SIG-M5 treated with dmso at 0.1 percent for 504 hours (cell line): ENCODE measurements at regions not wholly inside any gene's neighbourhood (a gene's known extent, or its start where the extent isn't known, plus 50 kb on each side); places are given as distances from the start of the nearest gene placed in this dataset.

Experiments
- DNase-seq: peaks from one replicate; lab custom pipeline; 2025; ENCODE audit not compliant: unreplicated experiment; lab: John Stamatoyannopoulos, UW

GRCh38 chr18:56042915-56043536, 455.0 kb upstream of the TCF4 start:
- DNase-seq: no peak

GRCh38 chr18:56038171-56039030, 450.4 kb upstream of the TCF4 start:
- DNase-seq: no peak

- no peak for DNase-seq
Observed at GRCh38 chr18:56036741-56037140, 448.7 kb upstream of the TCF4 start.

- DNase-seq: no peak
Observed at GRCh38 chr18:56035546-56035945, 447.6 kb upstream of the TCF4 start.

GRCh38 chr18:56034949-56035348, 447.0 kb upstream of the TCF4 start:
- DNase-seq: no peak

- DNase-seq: no peak
Observed at GRCh38 chr18:56030060-56030459, 442.1 kb upstream of the TCF4 start.

- no peak for DNase-seq
Observed at GRCh38 chr18:56028514-56028913, 440.5 kb upstream of the TCF4 start.

GRCh38 chr18:56026509-56026908, 438.5 kb upstream of the TCF4 start:
- DNase-seq: no peak

GRCh38 chr18:56021809-56022195, 433.8 kb upstream of the TCF4 start:
- no peak for DNase-seq

GRCh38 chr18:56021136-56021808, 433.3 kb upstream of the TCF4 start:
- DNase-seq: no peak

GRCh38 chr18:56019908-56020307, 431.9 kb upstream of the TCF4 start:
- no peak for DNase-seq

- DNase-seq: no peak
Observed at GRCh38 chr18:56019156-56019555, 431.2 kb upstream of the TCF4 start.

- DNase-seq: no peak
Observed at GRCh38 chr18:56009411-56009810, 421.4 kb upstream of the TCF4 start.

GRCh38 chr18:56003720-56004088, 415.7 kb upstream of the TCF4 start:
- no peak for DNase-seq

- no peak for DNase-seq
Observed at GRCh38 chr18:56003009-56003719, 415.2 kb upstream of the TCF4 start.

- no peak for DNase-seq
Observed at GRCh38 chr18:56001576-56001975, 413.6 kb upstream of the TCF4 start.

GRCh38 chr18:56000041-56000440, 412.0 kb upstream of the TCF4 start:
- no peak for DNase-seq

- DNase-seq: no peak
Observed at GRCh38 chr18:55999641-56000040, 411.6 kb upstream of the TCF4 start.

- DNase-seq: no peak
Observed at GRCh38 chr18:55998801-55999385, 410.9 kb upstream of the TCF4 start.

- DNase-seq: no peak
Observed at GRCh38 chr18:55998071-55998522, 410.1 kb upstream of the TCF4 start.

- no peak for DNase-seq
Observed at GRCh38 chr18:55997151-55997561, 409.2 kb upstream of the TCF4 start.
